Fibroblast of the aortic adventitia (primary cell): ENCODE measurements at regions not wholly inside any gene's neighbourhood (a gene's known extent, or its start where the extent isn't known, plus 50 kb on each side); places are given as distances from the start of the nearest gene placed in this dataset.

Source experiments
- DNase-seq: peaks from one replicate; pipeline ENCODE4 v3.0.0-alpha.2; 2010; ENCODE audit warnings: low read depth
- H3K4me3 ChIP-seq: 2 replicates; pipeline ENCODE4 v1.5.1; 2011; ENCODE audit warnings: low read depth, mild to moderate bottlenecking, control low read depth, low read length, moderate library complexity
- CTCF ChIP-seq: IDR thresholded peaks from 2 replicates; pipeline ENCODE4 v1.5.1; 2011; ENCODE audit warnings: mild to moderate bottlenecking, low read length, control low read depth, inconsistent platforms; ENCODE audit not compliant: insufficient read depth

DNA sequence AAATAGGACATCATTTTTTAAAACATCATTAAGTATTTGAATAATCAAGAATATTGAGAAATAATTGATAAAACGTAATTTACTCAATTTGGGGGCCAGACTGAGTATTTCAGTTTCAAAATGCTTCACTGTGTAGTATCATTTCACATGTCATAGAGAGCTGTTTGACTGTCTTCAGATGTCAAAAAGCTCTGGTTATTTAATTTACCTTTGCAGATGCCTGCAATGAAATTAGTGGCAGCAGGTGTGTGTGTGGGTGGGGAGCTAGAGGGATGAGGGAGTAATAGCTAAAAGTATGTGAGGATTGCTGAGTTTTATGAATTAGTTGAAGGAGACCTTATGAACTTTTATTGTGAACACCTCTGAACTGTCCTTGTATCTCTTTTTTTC lies 567.2 kb upstream of the MEF2C start:
- no peak for TF ChIP-seq CTCF
- no peak overlapping the region for H3K4me3 ChIP-seq
- no peak for DNase-seq

DNA sequence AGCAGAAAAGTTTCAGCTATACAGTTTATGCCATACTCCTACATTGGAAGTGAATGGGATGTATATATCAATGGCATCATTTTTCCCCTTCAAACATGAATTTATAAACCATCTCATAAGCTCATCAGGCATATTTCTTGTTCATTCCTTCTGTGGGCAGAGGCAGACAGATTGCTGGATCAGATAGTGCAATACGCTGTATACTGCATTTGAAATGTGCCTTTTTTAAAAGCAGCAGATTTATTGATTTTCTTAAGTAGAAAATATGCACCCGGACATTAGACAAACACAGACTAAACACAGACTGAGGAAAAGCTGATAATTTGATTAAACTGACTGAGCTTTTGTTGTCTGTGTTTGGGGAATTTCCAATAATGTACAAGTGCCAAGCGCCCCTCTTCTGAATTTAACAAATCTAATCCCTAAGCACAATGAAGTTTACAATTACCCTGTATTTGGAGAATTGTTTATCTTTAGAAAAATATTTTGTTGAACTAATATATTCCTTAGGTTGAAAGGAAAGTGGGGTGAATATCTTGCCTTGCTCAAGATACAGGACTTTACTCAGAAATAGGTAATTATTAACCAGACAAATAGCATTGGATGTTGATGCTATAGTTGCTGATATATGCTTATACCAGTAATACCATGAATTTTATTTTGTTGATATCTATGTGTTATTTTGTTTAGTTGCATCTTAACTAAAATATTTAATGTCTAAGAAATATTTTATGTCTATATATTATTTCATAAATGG lies 566.6 kb upstream of the MEF2C start:
- no peak overlapping the region for H3K4me3 ChIP-seq
- no peak for DNase-seq
- no peak for TF ChIP-seq CTCF

DNA sequence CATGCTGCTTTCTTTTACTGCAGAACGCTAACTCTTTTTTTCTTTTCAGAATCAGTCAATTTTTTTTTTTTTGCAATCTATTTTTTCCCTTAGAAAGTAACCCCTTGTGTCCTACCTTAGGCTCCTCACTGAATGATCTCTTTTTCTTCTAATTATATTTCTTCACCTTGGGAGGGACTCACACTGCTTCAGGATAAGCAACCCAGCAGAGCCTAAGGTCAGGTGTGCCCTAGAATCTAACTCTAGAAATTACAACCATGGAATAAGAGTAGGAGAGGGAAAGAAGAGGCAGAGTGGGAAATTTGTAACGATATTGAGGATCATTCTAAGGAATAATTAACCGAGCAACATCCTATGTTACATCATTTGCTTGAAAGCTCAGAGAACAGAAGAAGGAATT lies 564.0 kb upstream of the MEF2C start:
- TF ChIP-seq CTCF, result no peak
- no peak overlapping the region for H3K4me3 ChIP-seq
- no peak for DNase-seq

DNA sequence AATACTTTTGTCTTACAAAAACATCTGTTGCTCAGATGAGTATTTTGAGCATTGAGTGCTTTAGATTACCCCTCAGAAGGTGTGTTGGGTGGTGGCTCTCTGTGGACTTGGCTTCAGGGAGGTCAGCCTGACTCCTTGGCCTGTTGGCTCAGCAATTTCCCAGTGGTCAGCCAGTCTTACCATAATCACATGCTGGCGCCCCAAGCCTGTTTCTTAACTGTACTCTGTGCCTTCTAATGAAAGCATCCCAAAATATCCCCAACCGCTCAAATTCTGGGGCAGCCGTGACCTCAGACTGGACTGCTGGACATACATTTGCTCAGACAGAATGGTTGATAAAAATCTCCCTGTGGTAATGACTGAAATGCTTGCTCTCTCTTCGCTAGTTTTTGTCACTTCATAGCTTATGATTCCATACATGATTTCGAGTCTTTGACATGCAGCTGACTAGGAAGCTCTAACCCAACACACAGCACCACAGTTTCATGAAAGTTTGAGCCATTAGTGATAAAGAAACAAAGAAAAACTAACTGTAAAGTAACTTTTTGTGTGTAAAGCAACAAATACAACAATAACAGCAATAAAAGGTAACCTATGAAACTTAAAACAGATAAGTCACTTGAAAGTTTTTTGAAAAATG lies 562.2 kb upstream of the MEF2C start:
- no peak for DNase-seq
- no peak overlapping the region for H3K4me3 ChIP-seq
- TF ChIP-seq CTCF, result no peak

GRCh38 chr5:89444088-89444487 lies 561.1 kb upstream of the MEF2C start:
- no peak for TF ChIP-seq CTCF
- H3K4me3 ChIP-seq, result no peak overlapping the region
- no peak for DNase-seq

DNA sequence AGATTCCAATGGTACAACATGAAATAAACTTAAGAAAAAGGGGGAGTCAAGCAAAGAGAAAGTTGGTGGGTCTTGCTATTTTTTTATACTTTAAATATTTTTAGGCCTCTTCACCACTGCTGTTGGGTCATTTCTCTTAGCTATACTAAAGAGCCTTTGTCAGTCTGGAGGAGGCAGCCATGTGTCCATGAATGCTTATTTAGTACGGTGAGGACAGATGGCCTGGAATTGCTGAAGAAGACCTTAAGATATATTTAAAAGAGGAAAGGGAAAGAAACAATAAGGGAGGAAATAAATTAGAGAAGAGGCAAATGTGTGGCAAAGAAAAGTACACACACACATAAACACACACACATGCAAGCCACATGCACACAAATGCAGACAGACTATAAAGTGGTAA lies 560.5 kb upstream of the MEF2C start:
- TF ChIP-seq CTCF, result no peak
- DNase-seq, result no peak
- H3K4me3 ChIP-seq, result no peak overlapping the region
